PC-9 (cell line): ENCODE measurements at regions not wholly inside any gene's neighbourhood (a gene's known extent, or its start where the extent isn't known, plus 50 kb on each side); places are given as distances from the start of the nearest gene placed in this dataset.

ENCODE experiments used
- CTCF ChIP-seq: fragments of 200-600 bp; sonication (generic); conservative IDR thresholded peaks from 2 replicates; pipeline ENCODE4 v1.6.1; 2017; ENCODE audit warnings: mixed run types, antibody characterized with exemption, mild to moderate bottlenecking, moderate library complexity
- EZH2 ChIP-seq: fragments of 200-600 bp; sonication (generic); IDR thresholded peaks from 2 replicates; pipeline ENCODE4 v1.8.0; 2017; ENCODE audit warnings: antibody characterized with exemption, low read depth

DNA sequence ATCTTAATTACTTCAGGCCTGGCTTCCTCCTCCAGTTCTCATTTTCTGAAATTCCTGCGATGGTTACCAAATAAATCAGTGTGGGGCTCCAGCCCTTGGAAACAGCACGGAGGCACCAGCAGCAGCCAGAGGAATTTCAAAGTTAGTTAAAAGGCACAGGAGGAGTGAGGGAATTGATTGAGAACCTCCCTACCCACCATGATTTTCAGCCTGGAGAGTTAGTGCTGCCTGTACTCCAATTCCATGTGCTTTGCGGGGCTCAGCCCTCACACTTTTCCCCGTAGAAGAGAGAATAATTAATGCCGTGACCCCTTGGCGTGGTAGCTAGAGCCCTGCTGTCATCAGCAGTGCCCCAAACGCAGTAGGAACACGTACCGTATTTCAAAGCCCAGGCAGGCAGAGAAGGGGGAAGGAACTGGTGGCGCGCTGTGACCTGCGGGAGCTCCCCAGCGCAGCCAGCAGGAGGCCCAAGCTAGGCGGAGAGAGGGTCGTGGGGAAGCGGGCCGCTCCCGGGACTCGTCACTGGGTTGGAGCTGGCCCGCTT is 84.0 kb upstream of the IGFBP7 start:
- TF ChIP-seq CTCF (no peak), EZH2 (no peak)
